Esophagus (tissue), 2 donors: ENCODE measurements at regions not wholly inside any gene's neighbourhood (a gene's known extent, or its start where the extent isn't known, plus 50 kb on each side); places are given as distances from the start of the nearest gene placed in this dataset.

ENCODE experiments used
- H3K27ac ChIP-seq, 2 donors: one replicate each; pipeline ENCODE4 v1.5.1; 2013; ENCODE audit warnings: low read depth in 2 of 2, mild to moderate bottlenecking in 2 of 2, inconsistent platforms in 1 of 2, low read length in 1 of 2, moderate library complexity in 1 of 2
- H3K27me3 ChIP-seq, 2 donors: one replicate each; pipeline ENCODE4 v1.6.1; 2013; ENCODE audit warnings: low read length in 2 of 2, control low read depth in 1 of 2, mild to moderate bottlenecking in 1 of 2; ENCODE audit not compliant: insufficient read depth in 2 of 2, control insufficient read depth in 1 of 2
- H3K36me3 ChIP-seq, 2 donors: one replicate each; pipeline ENCODE4 v1.6.1; 2013; ENCODE audit warnings: low read length in 1 of 2; ENCODE audit not compliant: control insufficient read depth in 2 of 2, insufficient read depth in 2 of 2
- H3K4me1 ChIP-seq, 2 donors: one replicate each; pipeline ENCODE4 v1.6.1; 2013; ENCODE audit warnings: low read length in 1 of 2; ENCODE audit not compliant: control insufficient read depth in 2 of 2, insufficient read depth in 2 of 2
- H3K4me3 ChIP-seq, 2 donors: one replicate each; pipeline ENCODE4 v1.5.1; 2013; ENCODE audit warnings: low read length in 2 of 2, mild to moderate bottlenecking in 2 of 2, low read depth in 1 of 2, moderate library complexity in 1 of 2
- H3K9me3 ChIP-seq, 2 donors: one replicate each; pipeline ENCODE4 v1.6.1; 2013; ENCODE audit warnings: mild to moderate bottlenecking in 2 of 2, low read depth in 1 of 2, low read length in 1 of 2, moderate library complexity in 1 of 2; ENCODE audit not compliant: control insufficient read depth in 2 of 2, insufficient read depth in 1 of 2
- WGBS, 2 donors: extraction: QIAGEN DNeasy Blood & Tissue Kit; methylation state at CpG; one replicate each; pipeline ENCODE4 v1.1.7; 2013; 5-methylcytosine and 5-hydroxymethylcytosine counted together
- donor health status: healthy with polysubstance abuse.
- donor health status: Bipolar disorder and iron deficiency.

DNA sequence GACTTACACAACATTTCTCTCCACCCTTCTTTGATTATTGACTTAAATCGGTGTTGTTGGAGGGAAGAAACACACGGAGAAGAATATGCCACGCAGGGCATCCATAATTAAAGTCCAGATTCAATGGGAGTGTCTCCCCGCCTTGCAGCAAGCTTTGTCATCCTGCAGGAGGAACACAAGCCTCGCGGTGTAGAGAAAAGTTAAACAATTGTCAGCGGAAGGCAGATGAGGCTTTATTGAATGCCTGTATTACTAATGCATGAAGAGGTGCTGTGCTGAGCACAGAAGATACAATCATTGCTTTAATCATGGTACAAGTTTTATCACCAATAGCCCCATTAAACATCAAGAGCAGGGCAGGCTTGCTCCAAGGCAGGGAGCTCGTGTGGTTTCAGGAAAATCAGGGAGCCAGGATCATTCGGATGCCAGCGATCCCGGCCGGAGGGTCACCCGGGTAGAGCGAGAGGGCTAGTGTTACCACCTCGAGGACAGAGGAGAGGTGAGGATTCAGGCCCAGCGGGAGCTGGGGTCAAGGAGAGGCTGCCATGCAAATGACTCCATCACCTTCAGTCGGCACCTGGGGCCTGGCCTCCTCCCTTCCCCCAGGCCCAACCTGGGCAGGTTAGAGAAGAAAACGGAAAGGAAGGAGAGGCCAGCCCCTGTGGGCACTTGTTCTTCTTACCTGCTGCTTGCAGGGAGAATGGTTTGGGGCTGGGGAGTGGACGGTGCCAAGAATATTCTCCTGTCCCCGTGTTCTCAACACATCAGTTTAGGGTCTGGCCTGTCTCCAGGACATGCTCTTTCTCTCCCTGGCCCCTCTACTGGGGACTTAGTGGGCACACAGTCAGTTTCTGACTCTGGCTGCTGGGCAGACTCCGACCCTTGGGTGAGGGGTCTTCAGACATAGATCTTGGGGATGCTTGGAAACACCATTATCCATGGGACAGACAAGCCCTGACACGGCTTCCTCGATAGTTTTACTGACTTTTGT, 289.5 kb downstream of the IRX2 start:
- Histone ChIP-seq H3K9me3 (peaks cover 0 to 2% of the 10 kb centered on the region in 2 donors), H3K27me3 (no peaks in the 10 kb centered on the region), H3K4me3 (no peak overlapping the region), H3K27ac (no peak overlapping the region), H3K4me1 (no peaks in the 10 kb centered on the region), H3K36me3 (no peaks in the 10 kb centered on the region)
- 67 to 71% methylated on average over 23 of the region's 23 CpGs for WGBS, 2 donors

DNA sequence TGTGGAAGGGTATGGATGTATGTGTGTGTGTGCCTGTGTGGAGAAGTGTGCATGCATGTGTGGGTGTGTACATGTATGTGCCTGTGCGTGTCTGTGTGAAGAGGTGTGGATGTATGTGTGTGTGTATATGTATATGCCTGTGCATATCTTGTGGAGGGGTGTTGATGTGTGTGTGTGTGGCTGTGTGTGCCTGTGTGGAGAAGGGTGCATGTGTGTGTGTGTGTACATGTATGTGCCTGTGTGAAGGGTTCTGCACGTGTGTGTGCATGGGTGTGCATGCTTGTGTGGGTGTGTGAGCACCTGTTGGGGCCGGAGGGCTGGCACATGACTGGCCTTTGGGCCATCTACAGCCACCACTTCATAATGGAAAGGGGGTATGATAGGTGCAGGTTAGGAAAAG, 291.4 kb downstream of the IRX2 start:
- Histone ChIP-seq H3K4me3 (no peak overlapping the region), H3K27ac (no peak overlapping the region), H3K36me3 (no peaks in the 10 kb centered on the region), H3K9me3 (peaks cover 0 to 2% of the 10 kb centered on the region in 2 donors), H3K27me3 (no peaks in the 10 kb centered on the region), H3K4me1 (no peaks in the 10 kb centered on the region)
- WGBS, 2 donors: 74 to 80% methylated on average over 3 of the region's 3 CpGs

DNA sequence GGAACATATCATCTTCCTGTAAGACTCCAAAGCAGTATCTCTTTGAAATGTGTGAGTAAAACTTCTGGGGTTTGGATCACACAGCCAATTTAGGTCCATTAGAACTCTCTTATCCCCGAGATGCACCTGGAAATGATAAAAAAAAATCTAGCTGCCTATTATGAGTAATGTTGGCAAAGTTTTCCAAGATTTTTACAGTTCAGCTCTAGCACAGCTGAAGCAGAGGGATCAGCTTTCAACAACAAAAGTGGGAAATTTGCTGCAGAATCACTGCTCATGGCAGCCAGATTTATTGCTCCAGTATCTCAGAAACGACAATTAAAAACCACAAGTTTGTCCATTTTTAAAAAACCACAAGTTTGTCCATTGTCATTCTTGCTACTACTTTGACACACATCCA, 292.2 kb downstream of the IRX2 start:
- H3K27me3 ChIP-seq: no peaks in the 10 kb centered on the region
- 22 to 23% methylated on average over 2 of the region's 2 CpGs for WGBS, 2 donors
- no peaks in the 10 kb centered on the region for H3K4me1 ChIP-seq
- H3K36me3 ChIP-seq: no peaks in the 10 kb centered on the region
- H3K27ac ChIP-seq: no peak overlapping the region
- H3K4me3 ChIP-seq: no peak overlapping the region
- peaks cover 0 to 2% of the 10 kb centered on the region in 2 donors for H3K9me3 ChIP-seq

DNA sequence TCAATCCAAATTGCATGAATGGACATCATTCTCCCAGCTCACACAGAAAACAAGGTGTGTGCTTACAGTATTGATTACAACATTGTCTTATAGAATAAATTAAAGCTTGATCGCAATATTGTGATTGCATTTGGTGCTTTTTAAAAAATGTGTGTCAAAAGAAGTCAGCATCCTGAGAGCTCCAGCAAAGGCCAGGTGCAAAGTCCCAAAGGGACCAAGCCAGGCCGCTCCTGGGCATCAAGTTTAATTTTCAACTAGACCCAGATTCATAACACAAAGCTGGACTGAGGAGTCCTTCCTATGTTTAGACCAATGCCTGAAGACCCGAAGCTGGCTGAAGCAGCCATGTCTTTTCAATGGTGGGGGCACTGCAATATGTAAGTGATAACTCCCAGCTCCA, 295.6 kb downstream of the IRX2 start:
- WGBS, 2 donors: 84 to 87% methylated on average over 3 of the region's 3 CpGs
- no peak overlapping the region for H3K4me3 ChIP-seq
- no peak overlapping the region for H3K27ac ChIP-seq
- H3K27me3 ChIP-seq: no peaks in the 10 kb centered on the region
- H3K9me3 ChIP-seq: peaks cover 0 to 2% of the 10 kb centered on the region in 2 donors
- H3K4me1 ChIP-seq: no peaks in the 10 kb centered on the region
- no peaks in the 10 kb centered on the region for H3K36me3 ChIP-seq

DNA sequence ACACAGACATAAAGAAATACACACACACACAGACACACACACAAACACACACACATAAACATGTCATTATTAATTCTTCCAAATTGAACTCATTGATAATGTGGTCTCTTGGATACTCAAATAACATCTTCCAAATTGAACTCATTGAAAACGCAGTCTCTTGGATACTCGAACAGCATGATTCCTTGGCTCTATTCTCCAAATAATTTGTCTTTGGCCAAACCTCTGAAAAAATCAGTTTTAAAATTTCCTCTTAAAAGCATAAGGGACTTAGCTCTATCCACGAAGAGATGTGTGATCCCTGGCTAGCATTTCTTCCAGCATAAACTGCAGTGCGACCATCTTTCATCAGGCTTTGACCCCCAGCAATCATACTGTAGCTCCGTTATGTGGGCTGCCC, 296.6 kb downstream of the IRX2 start:
- WGBS, 2 donors: 76 to 80% methylated on average over 5 of the region's 5 CpGs
- H3K36me3 ChIP-seq: no peaks in the 10 kb centered on the region
- H3K4me3 ChIP-seq: no peak overlapping the region
- no peak overlapping the region for H3K27ac ChIP-seq
- H3K9me3 ChIP-seq: peaks cover 0 to 2% of the 10 kb centered on the region in 2 donors
- no peaks in the 10 kb centered on the region for H3K4me1 ChIP-seq
- H3K27me3 ChIP-seq: no peaks in the 10 kb centered on the region

DNA sequence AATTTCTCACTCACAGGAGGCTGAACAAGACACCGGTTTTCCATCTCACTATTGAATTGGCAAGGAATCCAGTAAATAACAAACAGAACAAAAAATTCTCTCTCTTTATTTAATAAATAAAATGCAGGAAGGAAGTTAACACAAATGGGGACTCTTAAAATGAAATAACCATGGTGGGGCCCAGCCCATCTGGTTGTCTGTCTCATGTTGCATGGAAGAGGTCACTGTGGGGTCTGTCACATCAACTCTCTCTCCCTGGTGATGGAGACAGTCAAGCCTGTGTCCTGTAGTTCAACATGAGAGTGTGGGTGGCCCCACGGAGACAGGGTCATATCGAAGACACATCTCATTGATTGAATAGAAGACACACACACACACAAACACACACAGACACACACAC, 297.7 kb downstream of the IRX2 start:
- Histone ChIP-seq H3K4me3 (no peak overlapping the region), H3K27me3 (no peaks in the 10 kb centered on the region), H3K9me3 (peaks cover 0 to 2% of the 10 kb centered on the region in 2 donors)

DNA sequence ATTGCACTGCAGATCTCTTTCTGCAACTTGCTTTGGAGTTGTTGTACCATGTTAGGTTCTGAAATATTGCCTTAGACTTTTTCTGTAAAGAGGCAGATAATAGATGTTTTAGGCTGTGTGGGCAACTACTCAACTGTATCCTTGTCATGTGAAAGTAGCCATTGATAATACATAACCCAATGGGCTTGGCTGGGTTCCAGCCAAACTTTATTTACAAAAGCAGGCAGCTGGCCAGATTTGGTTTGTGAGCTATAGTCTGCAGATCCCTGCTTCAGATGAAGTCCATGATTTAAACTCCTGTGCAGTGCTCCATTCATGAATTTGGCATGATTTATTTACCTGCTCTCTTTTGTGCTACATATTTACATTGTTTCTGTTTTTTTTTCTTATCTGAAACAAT, 300.4 kb downstream of the IRX2 start:
- H3K4me3 ChIP-seq: no peak overlapping the region
- H3K27ac ChIP-seq: no peak overlapping the region
- peaks cover 0 to 2% of the 10 kb centered on the region in 2 donors for H3K9me3 ChIP-seq
- no peaks in the 10 kb centered on the region for H3K4me1 ChIP-seq
- no peaks in the 10 kb centered on the region for H3K27me3 ChIP-seq
- no peaks in the 10 kb centered on the region for H3K36me3 ChIP-seq

More for the DNA sequence above, 297.7 kb downstream of the IRX2 start:
- H3K4me1 ChIP-seq: no peaks in the 10 kb centered on the region
- no peak overlapping the region for H3K27ac ChIP-seq
- WGBS, 2 donors: 66 to 75% methylated on average over 3 of the region's 3 CpGs
- H3K36me3 ChIP-seq: no peaks in the 10 kb centered on the region

DNA sequence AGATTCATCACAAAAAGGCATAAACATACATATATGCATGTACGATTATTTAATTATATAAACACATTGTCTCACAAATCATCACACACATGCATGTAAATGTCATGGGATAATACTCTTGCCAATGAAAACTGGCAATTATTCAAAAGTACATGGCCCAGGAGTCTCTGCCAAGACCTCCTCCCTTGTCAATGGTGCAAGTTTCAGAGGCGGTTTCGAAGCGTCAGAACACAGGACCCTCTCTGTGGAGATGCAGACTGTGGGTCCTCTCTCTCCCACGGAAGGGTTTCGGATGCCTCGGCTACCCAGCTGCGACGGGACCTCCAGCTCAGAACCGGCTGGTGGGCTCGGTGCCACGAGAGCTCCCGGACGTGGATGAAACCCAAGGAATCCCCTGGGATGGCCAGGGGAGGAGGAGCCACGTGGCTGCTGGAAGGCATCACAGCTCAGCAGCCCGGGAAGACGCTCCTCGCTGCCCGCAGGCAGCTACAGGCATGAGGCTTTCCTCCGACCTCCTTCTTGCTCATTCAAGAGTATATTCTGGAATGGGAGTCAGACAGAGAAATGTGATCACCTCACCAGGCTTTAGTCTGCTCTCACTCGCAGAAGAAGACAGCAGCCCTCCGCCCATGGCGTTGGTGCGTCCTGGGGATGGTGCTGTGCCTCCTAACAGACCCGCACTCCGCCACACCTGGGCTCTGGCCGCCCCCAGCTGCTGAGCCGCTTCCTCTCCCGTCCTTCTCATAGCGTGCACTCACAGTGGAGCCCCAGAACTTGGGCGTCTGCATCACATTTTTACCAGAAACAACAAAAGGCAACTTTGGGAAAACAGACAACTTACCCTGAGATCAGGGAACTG, 308.8 kb downstream of the IRX2 start:
- no peaks in the 10 kb centered on the region for H3K9me3 ChIP-seq
- H3K4me1 ChIP-seq: no peaks in the 10 kb centered on the region
- no peak overlapping the region for H3K4me3 ChIP-seq
- H3K27ac ChIP-seq: no peak overlapping the region
- 75 to 82% methylated on average over 31 of the region's 31 CpGs for WGBS, 2 donors
- H3K27me3 ChIP-seq: no peaks in the 10 kb centered on the region
- no peaks in the 10 kb centered on the region for H3K36me3 ChIP-seq

DNA sequence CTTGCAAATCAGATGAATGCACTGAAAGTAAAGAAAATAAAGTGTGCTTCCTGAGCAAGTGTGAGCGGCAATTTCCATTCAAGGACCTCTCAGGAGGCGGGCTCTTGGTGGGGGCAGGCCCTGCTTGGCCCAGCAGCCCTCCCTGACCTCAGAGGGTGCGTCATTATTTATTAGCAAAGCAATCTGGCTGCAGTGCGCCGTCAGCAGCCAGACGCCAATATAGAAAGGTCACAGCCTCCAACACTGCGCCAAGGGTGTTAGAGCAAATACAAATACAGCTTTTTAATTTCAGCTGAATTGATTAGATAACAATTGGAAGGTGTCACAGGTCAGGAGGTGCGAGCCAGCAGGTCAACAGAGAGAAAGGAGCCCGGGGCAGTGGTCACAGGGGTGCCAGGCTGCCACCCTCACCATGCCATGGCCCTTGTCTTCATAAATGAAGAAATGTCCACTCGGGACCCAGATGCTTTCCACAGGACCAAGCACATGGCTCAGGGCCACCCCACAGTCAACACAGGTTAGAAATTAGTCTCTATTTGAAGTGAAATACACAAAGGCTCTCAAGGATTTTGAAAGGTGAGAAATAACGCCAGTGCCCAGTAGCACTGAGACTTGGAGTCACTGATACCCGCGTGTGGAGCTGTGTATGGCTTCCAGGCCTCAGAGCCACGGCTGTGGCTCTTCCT, 309.8 kb downstream of the IRX2 start:
- WGBS, 2 donors: 59 to 67% methylated on average over 14 of the region's 14 CpGs
- H3K27me3 ChIP-seq: no peaks in the 10 kb centered on the region
- no peak overlapping the region for H3K4me3 ChIP-seq
- H3K4me1 ChIP-seq: no peaks in the 10 kb centered on the region
- no peaks in the 10 kb centered on the region for H3K9me3 ChIP-seq
- H3K27ac ChIP-seq: no peak overlapping the region
- no peaks in the 10 kb centered on the region for H3K36me3 ChIP-seq
